ENCODE measurements at regions not wholly inside any gene's neighbourhood (a gene's known extent, or its start where the extent isn't known, plus 50 kb on each side); places are given as distances from the start of the nearest gene placed in this dataset.
"Not testable (repeated sequence)": the region's sequence is repeated elsewhere in the genome, so short reads cannot be mapped to it uniquely, and the experiment has no call there.

- no peak for DNase-seq
Measured at GRCh38 chr18:78436110-78436509, 543.5 kb upstream of the SALL3 start.

DNA sequence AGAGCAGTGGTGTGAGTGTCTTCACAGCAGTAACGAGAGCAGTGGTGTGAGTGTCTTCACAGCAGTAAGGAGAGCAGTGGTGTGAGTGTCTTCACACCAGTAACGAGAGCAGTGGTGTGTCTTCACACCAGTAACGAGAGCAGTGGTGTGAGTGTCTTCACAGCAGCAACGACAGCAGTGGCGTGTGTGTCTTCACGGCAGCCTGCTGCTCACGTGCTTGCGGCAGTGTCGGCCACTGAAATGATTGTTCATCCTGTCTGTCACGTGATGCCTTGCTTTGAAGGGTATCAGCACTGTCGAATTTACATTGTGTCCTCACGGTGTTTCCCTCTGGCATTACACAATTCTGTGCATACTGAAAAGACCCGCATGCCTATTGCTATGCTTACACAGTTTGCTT is 541.4 kb upstream of the SALL3 start:
- DNase-seq, result not testable (repeated sequence)

- DNase-seq, result no peak
Measured at GRCh38 chr18:78445880-78446279, 533.7 kb upstream of the SALL3 start.

GRCh38 chr18:78447211-78447610 is 532.4 kb upstream of the SALL3 start:
- DNase-seq, result no peak

DNA sequence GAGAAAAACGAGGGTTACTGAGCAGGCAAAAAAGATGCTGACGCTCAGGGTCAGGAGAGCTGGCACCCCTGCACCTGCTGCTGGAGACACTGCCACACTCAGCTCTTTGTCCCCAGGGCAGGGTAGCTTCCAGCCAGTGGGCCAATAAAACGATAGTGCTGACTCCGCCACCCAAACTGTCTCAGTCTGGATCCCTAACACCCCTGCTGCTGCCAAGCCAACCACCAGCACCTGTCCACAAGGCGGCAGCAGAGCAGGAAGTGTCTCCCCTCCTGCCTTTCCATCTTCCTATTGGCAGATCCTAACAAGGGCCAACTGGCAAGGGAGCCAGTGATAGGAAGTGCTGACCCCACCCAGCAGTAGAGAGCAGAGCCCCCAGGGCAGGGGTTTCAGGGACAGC is 531.5 kb upstream of the SALL3 start:
- DNase-seq, result no peak

GRCh38 chr18:78448591-78448990 is 531.0 kb upstream of the SALL3 start:
- no peak for DNase-seq

- DNase-seq, result no peak
Measured at GRCh38 chr18:78454221-78454620, 525.4 kb upstream of the SALL3 start.

GRCh38 chr18:78455386-78455785 is 524.2 kb upstream of the SALL3 start:
- DNase-seq, result no peak

GRCh38 chr18:78457011-78457410 is 522.6 kb upstream of the SALL3 start:
- no peak for DNase-seq

DNA sequence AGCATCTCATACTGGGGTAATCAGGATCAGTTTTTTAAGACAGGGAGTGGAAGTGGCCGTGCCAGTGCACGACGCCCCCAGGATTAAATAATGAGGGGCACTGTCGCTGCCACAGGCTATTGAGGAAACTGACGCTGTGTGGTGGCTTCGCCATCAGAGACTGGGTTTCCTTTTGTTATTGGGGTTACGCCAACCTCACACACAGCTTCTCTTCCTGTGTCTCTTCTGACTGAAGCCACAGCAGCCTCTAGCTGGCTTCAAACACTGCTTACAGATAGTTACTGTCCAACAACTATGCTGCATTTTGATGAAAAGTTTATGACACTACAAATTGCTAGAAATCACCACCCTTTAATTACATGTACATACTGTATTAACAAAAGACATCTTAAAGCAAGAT is 521.9 kb upstream of the SALL3 start:
- DNase-seq, result no peak

DNA sequence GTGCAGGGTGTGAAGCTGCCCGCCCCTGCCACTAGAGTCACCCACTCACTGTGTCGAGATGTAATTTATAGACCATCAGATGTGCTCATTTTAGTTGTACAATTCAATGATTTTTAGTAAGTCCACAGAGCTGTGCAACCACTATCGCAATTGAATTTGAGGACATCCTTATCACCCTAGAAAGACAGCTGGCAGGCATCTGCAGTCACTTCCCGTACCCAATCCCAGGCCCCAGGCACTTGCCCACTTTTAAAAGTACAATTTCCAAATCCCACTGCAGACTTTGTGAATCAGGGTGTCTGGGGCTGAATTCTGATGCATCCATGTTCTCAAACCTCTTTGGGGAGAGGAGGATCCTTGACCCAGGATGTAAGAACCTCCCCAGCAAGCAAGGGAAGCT is 521.3 kb upstream of the SALL3 start:
- DNase-seq, result no peak

DNA sequence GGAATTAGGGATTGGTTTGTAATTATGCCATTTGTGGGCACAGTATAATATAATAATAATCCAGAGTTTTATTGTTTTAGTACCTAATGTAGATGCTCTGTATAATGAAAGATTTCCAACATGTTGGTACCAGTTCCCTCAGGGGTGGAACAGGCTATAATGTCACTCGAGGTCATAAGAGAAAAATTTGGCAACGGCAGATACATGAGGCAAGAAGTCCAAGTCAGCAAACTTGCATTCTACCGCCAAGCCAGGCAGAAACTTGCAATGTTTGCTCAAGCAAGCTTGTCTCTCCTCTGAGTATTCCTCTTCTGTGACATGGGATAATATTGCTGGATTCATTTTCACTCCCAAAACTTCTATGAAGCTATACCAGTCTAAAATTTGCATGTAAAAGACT is 520.0 kb upstream of the SALL3 start:
- no peak for DNase-seq

GRCh38 chr18:78460558-78460957 is 519.1 kb upstream of the SALL3 start:
- DNase-seq, result no peak

DNA sequence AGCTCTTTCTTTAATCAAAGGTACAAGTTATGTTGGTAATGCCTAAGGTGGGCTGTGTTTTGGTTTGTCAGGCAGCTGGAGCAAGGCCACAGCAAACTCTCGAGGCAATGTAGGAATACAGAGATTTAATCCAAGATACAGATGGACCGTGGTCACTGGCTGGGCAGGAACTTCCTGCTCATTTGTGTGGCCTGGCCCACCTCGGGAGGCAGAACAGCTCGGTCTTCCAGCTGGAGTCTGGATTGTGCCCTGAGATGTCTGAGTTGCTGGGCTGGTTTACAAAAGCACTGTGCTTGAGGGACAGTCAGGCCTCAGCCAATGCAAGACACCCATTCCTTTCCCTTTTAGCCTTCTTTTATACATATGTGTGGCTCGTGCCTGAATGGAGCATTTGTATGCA is 506.1 kb upstream of the SALL3 start:
- DNase-seq, result no peak

- no peak for DNase-seq
Measured at GRCh38 chr18:78477840-78478239, 501.8 kb upstream of the SALL3 start.

- DNase-seq, result no peak
Measured at GRCh38 chr18:78479443-78479842, 500.2 kb upstream of the SALL3 start.

- DNase-seq, result no peak
Measured at GRCh38 chr18:78480262-78481054, 499.2 kb upstream of the SALL3 start.

DNA sequence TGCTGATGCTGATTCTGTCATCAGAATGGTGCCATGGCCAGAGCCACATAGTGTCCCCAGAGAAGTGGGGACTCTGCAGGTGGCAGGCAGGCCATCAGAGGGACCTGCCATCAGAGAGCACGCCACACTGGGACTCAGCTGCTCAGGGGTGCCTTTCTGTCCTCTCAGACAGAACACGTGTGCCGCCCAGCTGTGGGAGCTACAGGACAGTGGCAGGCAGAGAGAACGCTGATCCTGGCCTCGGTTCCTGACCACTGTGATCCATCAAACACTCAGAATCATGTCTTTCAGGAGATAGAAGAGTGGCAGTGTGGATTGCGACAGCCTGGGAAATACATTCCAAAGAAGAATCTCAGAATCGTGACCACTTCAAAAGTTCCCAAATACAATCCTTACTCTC is 497.2 kb upstream of the SALL3 start:
- DNase-seq, result no peak

- DNase-seq, result no peak
Measured at GRCh38 chr18:78487649-78488048, 492.0 kb upstream of the SALL3 start.

DNA sequence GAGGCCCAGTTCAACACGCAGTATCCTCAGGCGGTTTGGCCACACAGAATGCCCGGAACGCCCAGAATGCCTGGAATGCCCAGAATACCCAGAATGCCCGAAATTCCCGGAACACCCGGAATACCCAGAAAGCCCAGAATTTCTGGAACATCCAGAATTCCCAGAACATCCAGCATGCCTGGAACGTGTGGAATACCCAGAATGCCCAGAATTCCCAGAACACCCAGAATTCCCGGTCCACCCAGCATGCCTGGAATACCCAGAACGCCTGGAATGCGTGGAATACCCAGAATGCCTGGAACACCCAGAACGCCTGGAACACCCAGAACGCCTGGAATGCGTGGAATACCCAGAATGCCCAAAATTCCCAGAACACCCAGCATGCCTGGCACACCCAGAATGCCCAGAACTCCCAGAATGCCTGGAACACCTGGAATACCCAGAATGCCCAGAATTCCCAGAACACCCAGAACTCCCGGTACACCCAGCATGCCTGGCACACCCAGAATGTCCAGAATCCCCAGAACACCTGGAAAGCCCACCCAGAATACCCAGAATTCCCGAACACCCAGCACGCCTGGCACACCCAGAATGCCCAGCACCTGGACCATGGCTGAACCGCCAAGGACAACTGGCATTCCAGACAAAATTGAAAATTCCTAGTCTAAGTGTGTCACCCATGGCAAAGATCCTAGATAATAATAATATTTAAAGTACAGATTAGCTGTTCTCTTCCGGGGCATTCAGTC is 487.4 kb upstream of the SALL3 start:
- no peak for DNase-seq

- no peak for DNase-seq
Measured at GRCh38 chr18:78492813-78493371, 486.7 kb upstream of the SALL3 start.

GRCh38 chr18:78493490-78493889 is 486.1 kb upstream of the SALL3 start:
- not testable (repeated sequence) for DNase-seq
